Fibroblast of lung (primary cell): ENCODE measurements at regions not wholly inside any gene's neighbourhood (a gene's known extent, or its start where the extent isn't known, plus 50 kb on each side); places are given as distances from the start of the nearest gene placed in this dataset.

Source experiments
- DNase-seq, 2 donors: peaks; one replicate each; pipeline versions ENCODE4 v3.0.0 to v3.0.0-alpha.2; 2010; ENCODE audit warnings: low read depth in 2 of 2
- H2AFZ ChIP-seq: 2 replicates; pipeline ENCODE4 v1.5.1; 2012; ENCODE audit warnings: low read length, control low read depth, inconsistent platforms
- H3K27ac ChIP-seq: 2 replicates; pipeline ENCODE4 v1.5.1; 2011; ENCODE audit warnings: low read length, control low read depth; ENCODE audit not compliant: insufficient read depth
- H3K27me3 ChIP-seq: 2 replicates; pipeline ENCODE4 v1.5.1; 2011; ENCODE audit warnings: mild to moderate bottlenecking, low read length; ENCODE audit not compliant: control insufficient read depth, insufficient read depth
- H3K36me3 ChIP-seq: 2 replicates; pipeline ENCODE4 v1.5.1; 2011; ENCODE audit warnings: low read length; ENCODE audit not compliant: control insufficient read depth, insufficient read depth
- H3K4me1 ChIP-seq: 2 replicates; pipeline ENCODE4 v1.5.1; 2011; ENCODE audit warnings: low read length; ENCODE audit not compliant: control insufficient read depth, insufficient read depth; ENCODE audit errors: extremely low read depth
- H3K4me2 ChIP-seq: 2 replicates; pipeline ENCODE4 v1.5.1; 2011; ENCODE audit warnings: low read length, control low read depth; ENCODE audit not compliant: insufficient read depth; ENCODE audit errors: extremely low read depth
- H3K4me3 ChIP-seq, 4 experiments: fragments of 200-600 bp in 1 of 4; sonication (generic) in 1 of 4; replicated peaks in 1 of 4; 2 replicates each; pipeline ENCODE4 v1.5.1; 2011 to 2016; ENCODE audit warnings: low read length in 4 of 4, low read depth in 3 of 4, mild to moderate bottlenecking in 3 of 4, control low read depth in 2 of 4, inconsistent platforms in 1 of 4, mixed read lengths in 1 of 4; ENCODE audit not compliant: insufficient read depth in 1 of 4; ENCODE audit errors: control extremely low read depth in 1 of 4
- H3K79me2 ChIP-seq: 2 replicates; pipeline ENCODE4 v1.5.1; 2012; ENCODE audit warnings: mild to moderate bottlenecking, low read length, inconsistent platforms; ENCODE audit not compliant: control insufficient read depth, insufficient read depth
- H3K9ac ChIP-seq: 2 replicates; pipeline ENCODE4 v1.5.1; 2011; ENCODE audit warnings: mild to moderate bottlenecking, low read length, control low read depth; ENCODE audit not compliant: insufficient read depth
- H3K9me3 ChIP-seq: 2 replicates; pipeline ENCODE4 v1.5.1; 2012; ENCODE audit warnings: low read depth, low read length; ENCODE audit not compliant: control insufficient read depth, insufficient read depth
- H4K20me1 ChIP-seq: 2 replicates; pipeline ENCODE4 v1.5.1; 2011; ENCODE audit warnings: low read length; ENCODE audit not compliant: control insufficient read depth, insufficient read depth; ENCODE audit errors: extremely low read depth
- CTCF ChIP-seq, 2 donors: IDR thresholded peaks in 1 of 2; conservative IDR thresholded peaks in 1 of 2; 1 replicate in 1 of 2; 2 replicates in 1 of 2; pipeline ENCODE4 v1.5.1; 2011 to 2012; ENCODE audit warnings: low read length in 2 of 2, control low read depth in 1 of 2, inconsistent platforms in 1 of 2, low read depth in 1 of 2, mild to moderate bottlenecking in 1 of 2
- EZH2 ChIP-seq: IDR thresholded peaks from 2 replicates; pipeline ENCODE4 v1.5.1; 2012; ENCODE audit warnings: low read length, control low read depth, mild to moderate bottlenecking; ENCODE audit errors: missing control alignments

GRCh38 chr19:29378126-29378525 is 147.7 kb upstream of the VSTM2B start:
- no peak for DNase-seq
- Histone ChIP-seq H4K20me1 (no peaks in the 10 kb centered on the region), H3K27me3 (no peaks in the 10 kb centered on the region), H3K36me3 (no peaks in the 10 kb centered on the region), H2AFZ (no peak overlapping the region), H3K79me2 (no peaks in the 10 kb centered on the region), H3K4me3 (no peak overlapping the region), H3K27ac (no peak overlapping the region), H3K4me1 (no peaks in the 10 kb centered on the region), H3K9me3 (no peaks in the 10 kb centered on the region), H3K4me2 (no peak overlapping the region), H3K9ac (no peak overlapping the region)
- no peak for TF ChIP-seq CTCF (conservative IDR thresholded peaks at IDR 0.05 in 1 of 2, IDR thresholded peaks at IDR 0.05 in 1 of 2; ENCODE audit: low read depth in 1 of 2, low read length in 2 of 2)
- no peak for TF ChIP-seq EZH2

GRCh38 chr19:29378543-29379080 is 147.2 kb upstream of the VSTM2B start:
- Histone ChIP-seq H4K20me1 (no peaks in the 10 kb centered on the region), H3K79me2 (no peaks in the 10 kb centered on the region)
- TF ChIP-seq EZH2 (no peak), CTCF (conservative IDR thresholded peaks at IDR 0.05 in 1 of 2, IDR thresholded peaks at IDR 0.05 in 1 of 2; ENCODE audit: low read depth in 1 of 2, low read length in 2 of 2) (no peak)

GRCh38 chr19:29379257-29380021 is 146.4 kb upstream of the VSTM2B start:
- Histone ChIP-seq H3K4me1 (no peaks in the 10 kb centered on the region), H3K9me3 (no peaks in the 10 kb centered on the region), H4K20me1 (no peaks in the 10 kb centered on the region), H3K27ac (no peak overlapping the region), H3K79me2 (no peaks in the 10 kb centered on the region), H3K4me3 (no peak overlapping the region), H2AFZ (no peak overlapping the region), H3K36me3 (no peaks in the 10 kb centered on the region), H3K4me2 (no peak overlapping the region), H3K9ac (no peak overlapping the region), H3K27me3 (no peaks in the 10 kb centered on the region)
- no peak for DNase-seq
- no peak for TF ChIP-seq CTCF (conservative IDR thresholded peaks at IDR 0.05 in 1 of 2, IDR thresholded peaks at IDR 0.05 in 1 of 2; ENCODE audit: low read depth in 1 of 2, low read length in 2 of 2)
- TF ChIP-seq EZH2 = no peak

More at GRCh38 chr19:29378543-29379080, 147.2 kb upstream of the VSTM2B start:
- no peak overlapping the region for H3K4me3 ChIP-seq
- H3K36me3 ChIP-seq = no peaks in the 10 kb centered on the region
- no peaks in the 10 kb centered on the region for H3K4me1 ChIP-seq
- no peaks in the 10 kb centered on the region for H3K9me3 ChIP-seq
- H3K4me2 ChIP-seq = no peak overlapping the region
- H3K27ac ChIP-seq = no peak overlapping the region
- H2AFZ ChIP-seq = no peak overlapping the region
- H3K27me3 ChIP-seq = no peaks in the 10 kb centered on the region
- H3K9ac ChIP-seq = no peak overlapping the region
- DNase-seq = no peak
